ENCODE measurements at regions not wholly inside any gene's neighbourhood (a gene's known extent, or its start where the extent isn't known, plus 50 kb on each side); places are given as distances from the start of the nearest gene placed in this dataset.

- intact Hi-C loops (cut with DNase I; ENCODE audit: low total_unique reads) = no loop called here
- TF ChIP-seq POLR2A (IDR thresholded peaks at IDR 0.05) (no peak), CTCF (IDR thresholded peaks at IDR 0.05) (no peak)
- Histone ChIP-seq H3K27me3 (no peaks in the 10 kb centered on the region), H3K27ac (peak overlapping the region in 1 of 2 donors; percentile 18), H3K36me3 (ENCODE audit: low read depth, missing control alignments) (no peaks in the 10 kb centered on the region), H3K9me3 (no peaks in the 10 kb centered on the region), H3K4me1 (peaks cover 10% of the 10 kb centered on the region), H3K4me3 (no peak overlapping the region)
- DNase-seq = peak; percentile 53
- 54 to 56% methylated on average over 13 of the region's 13 CpGs for WGBS, 2 donors
These were observed 441.9 kb upstream of the NPVF start for GRCh38 chr7:25669961-25670841.

- intact Hi-C loops (cut with DNase I; ENCODE audit: low total_unique reads) = no loop called here
- no peak overlapping the region for H3K4me3 ChIP-seq
- 68 to 85% methylated on average over 10 of the region's 10 CpGs for WGBS, 2 donors
- no peaks in the 10 kb centered on the region for H3K27me3 ChIP-seq
- peak overlapping the region in 1 of 2 donors; percentile 18 for H3K27ac ChIP-seq
- H3K36me3 ChIP-seq (ENCODE audit: low read depth, missing control alignments) = no peaks in the 10 kb centered on the region
- H3K4me1 ChIP-seq = peaks cover 4% of the 10 kb centered on the region
- DNase-seq = no peak
- no peak for TF ChIP-seq CTCF (IDR thresholded peaks at IDR 0.05)
- TF ChIP-seq POLR2A (IDR thresholded peaks at IDR 0.05) = no peak
- no peaks in the 10 kb centered on the region for H3K9me3 ChIP-seq
These were observed 442.8 kb upstream of the NPVF start for GRCh38 chr7:25671111-25671510.

- Histone ChIP-seq H3K9me3 (no peaks in the 10 kb centered on the region), H3K4me1 (peaks cover 4% of the 10 kb centered on the region), H3K27me3 (no peaks in the 10 kb centered on the region), H3K36me3 (ENCODE audit: low read depth, missing control alignments) (no peaks in the 10 kb centered on the region), H3K4me3 (no peak overlapping the region), H3K27ac (no peak overlapping the region)
- intact Hi-C loops (cut with DNase I; ENCODE audit: low total_unique reads) = no loop called here
- TF ChIP-seq POLR2A (IDR thresholded peaks at IDR 0.05) (no peak), CTCF (IDR thresholded peaks at IDR 0.05) (no peak)
- WGBS, 2 donors = 49 to 57% methylated on average over 5 of the region's 5 CpGs
- no peak for DNase-seq
These were observed 444.2 kb upstream of the NPVF start for GRCh38 chr7:25672496-25672895.

- DNase-seq = no peak
- no peaks in the 10 kb centered on the region for H3K9me3 ChIP-seq
- intact Hi-C loops (cut with DNase I; ENCODE audit: low total_unique reads) = no loop called here
These were observed 447.6 kb upstream of the NPVF start for GRCh38 chr7:25675789-25676474.

More at GRCh38 chr7:25675789-25676474, 447.6 kb upstream of the NPVF start:
- Histone ChIP-seq H3K36me3 (ENCODE audit: low read depth, missing control alignments) (no peaks in the 10 kb centered on the region), H3K27ac (no peak overlapping the region), H3K27me3 (no peaks in the 10 kb centered on the region), H3K4me1 (peaks cover 3% of the 10 kb centered on the region), H3K4me3 (no peak overlapping the region)
- TF ChIP-seq CTCF (IDR thresholded peaks at IDR 0.05) (no peak), POLR2A (IDR thresholded peaks at IDR 0.05) (no peak)
- 93 to 94% methylated on average over 4 of the region's 4 CpGs for WGBS, 2 donors

Data from testis (tissue), 2 donors.